ENCODE measurements at regions not wholly inside any gene's neighbourhood (a gene's known extent, or its start where the extent isn't known, plus 50 kb on each side); places are given as distances from the start of the nearest gene placed in this dataset.

DNA sequence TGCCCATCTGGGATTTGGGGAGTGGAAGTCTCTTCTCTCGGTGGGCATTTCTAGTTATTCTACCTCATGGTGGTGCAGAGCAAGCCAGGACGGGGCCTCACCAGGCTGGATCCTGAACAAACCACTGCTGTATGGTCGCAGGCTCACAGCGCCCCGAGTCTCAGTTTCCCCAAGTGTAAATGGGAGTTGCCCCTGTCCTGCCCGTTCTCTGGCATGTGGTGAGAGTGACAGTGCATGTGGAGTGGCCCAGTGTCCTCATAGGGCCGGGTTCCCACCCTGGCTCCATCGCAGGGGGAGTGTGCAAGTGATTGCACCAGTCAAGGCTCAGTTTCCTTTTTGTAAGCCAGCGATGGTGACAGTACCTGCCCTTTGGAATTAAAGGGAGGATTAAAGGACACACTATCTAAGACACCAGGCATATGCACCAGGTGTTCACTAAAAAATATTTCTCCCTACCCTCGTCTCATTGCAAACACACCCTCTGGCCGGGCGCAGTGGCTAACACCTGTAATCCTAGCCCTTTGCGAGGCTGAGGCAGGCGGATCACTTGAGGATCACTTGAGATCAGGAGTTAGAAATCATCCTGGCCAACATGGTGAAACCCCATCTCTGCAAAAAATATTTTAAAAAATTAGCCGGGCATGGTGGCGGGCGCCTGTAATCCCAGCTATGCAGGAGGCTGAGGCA is 173.3 kb upstream of the MYCN start:
- TF ChIP-seq EP300 (IDR thresholded peaks at IDR 0.05) (no peak), POLR2AphosphoS5 (IDR thresholded peaks at IDR 0.05) (no peak), POLR2A (IDR thresholded peaks at IDR 0.05; ENCODE audit: low read depth) (no peak)
- TF ChIP-seq, protein P1, sequence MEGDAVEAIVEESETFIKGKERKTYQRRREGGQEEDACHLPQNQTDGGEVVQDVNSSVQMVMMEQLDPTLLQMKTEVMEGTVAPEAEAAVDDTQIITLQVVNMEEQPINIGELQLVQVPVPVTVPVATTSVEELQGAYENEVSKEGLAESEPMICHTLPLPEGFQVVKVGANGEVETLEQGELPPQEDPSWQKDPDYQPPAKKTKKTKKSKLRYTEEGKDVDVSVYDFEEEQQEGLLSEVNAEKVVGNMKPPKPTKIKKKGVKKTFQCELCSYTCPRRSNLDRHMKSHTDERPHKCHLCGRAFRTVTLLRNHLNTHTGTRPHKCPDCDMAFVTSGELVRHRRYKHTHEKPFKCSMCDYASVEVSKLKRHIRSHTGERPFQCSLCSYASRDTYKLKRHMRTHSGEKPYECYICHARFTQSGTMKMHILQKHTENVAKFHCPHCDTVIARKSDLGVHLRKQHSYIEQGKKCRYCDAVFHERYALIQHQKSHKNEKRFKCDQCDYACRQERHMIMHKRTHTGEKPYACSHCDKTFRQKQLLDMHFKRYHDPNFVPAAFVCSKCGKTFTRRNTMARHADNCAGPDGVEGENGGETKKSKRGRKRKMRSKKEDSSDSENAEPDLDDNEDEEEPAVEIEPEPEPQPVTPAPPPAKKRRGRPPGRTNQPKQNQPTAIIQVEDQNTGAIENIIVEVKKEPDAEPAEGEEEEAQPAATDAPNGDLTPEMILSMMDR (IDR thresholded peaks at IDR 0.05), result no peak
- H3K4me1 ChIP-seq, result no peaks in the 10 kb centered on the region
- no peak for DNase-seq (ENCODE audit: extremely low spot score)
- H3K9me3 ChIP-seq, result no peaks in the 10 kb centered on the region
- no peaks in the 10 kb centered on the region for H3K36me3 ChIP-seq
- no peak overlapping the region for H3K4me3 ChIP-seq
- intact Hi-C loops (cut with DNase I), result no loop called here
- no peak overlapping the region for H3K27ac ChIP-seq (replicated peaks in 1 of 4)
- 86% methylated on average over 16 of the region's 17 CpGs for WGBS
- no peaks in the 10 kb centered on the region for H3K27me3 ChIP-seq

DNA sequence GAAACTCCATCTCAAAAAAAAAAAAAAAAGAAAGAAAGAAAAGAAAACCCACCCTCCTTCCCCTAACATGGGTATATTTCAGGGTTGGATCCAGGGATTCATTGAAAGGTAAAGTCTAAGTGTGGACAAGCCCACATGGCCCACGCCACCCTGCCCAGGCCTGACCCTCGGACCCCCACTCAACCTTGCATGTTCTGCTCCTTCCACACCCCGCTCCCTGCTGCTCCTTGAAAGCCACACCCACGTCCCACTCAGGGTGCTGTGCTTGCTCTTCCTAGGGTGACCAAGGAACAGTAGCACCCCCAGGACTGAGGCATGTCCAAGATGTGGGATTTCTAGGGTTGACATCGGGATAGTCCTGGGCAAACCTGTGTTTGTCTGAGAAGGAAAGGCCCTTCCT is 172.7 kb upstream of the MYCN start:
- 85% methylated on average over 5 of the region's 5 CpGs for WGBS
- no peak for DNase-seq (ENCODE audit: extremely low spot score)
- no peaks in the 10 kb centered on the region for H3K36me3 ChIP-seq

DNA sequence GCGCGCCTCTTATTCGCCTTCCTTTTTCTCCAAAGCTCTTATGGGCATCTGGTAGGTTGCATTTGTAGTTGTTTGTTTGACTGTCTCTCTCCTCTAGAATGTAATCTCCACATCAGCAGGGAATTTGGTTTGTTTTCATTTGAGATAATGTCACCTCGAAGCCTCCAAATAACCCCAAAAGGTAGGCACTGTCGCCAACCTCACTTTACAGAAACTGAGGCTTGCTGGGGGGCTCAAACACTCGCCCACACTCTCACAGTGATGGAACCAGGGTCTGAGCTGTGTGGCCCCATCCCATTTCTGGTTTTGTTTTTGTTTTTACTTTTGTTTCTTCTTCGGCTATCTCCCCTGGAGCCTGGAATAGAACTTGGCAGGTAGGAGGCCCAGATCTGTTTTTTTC is 172.2 kb upstream of the MYCN start:
- Histone ChIP-seq H3K9me3 (no peaks in the 10 kb centered on the region), H3K4me1 (no peaks in the 10 kb centered on the region), H3K27me3 (no peaks in the 10 kb centered on the region), H3K4me3 (no peak overlapping the region), H3K27ac (replicated peaks in 1 of 4) (no peak overlapping the region), H3K36me3 (no peaks in the 10 kb centered on the region)
- intact Hi-C loops (cut with DNase I), result no loop called here
- no peak for DNase-seq (ENCODE audit: extremely low spot score)
- WGBS, result 91% methylated on average over 7 of the region's 7 CpGs
- TF ChIP-seq POLR2A (IDR thresholded peaks at IDR 0.05; ENCODE audit: low read depth) (no peak), EP300 (IDR thresholded peaks at IDR 0.05) (no peak), POLR2AphosphoS5 (IDR thresholded peaks at IDR 0.05) (no peak)
- TF ChIP-seq, protein P1 (IDR thresholded peaks at IDR 0.05), result no peak

More for the DNA sequence above, 172.7 kb upstream of the MYCN start:
- H3K27me3 ChIP-seq, result no peaks in the 10 kb centered on the region
- no peak overlapping the region for H3K27ac ChIP-seq (replicated peaks in 1 of 4)
- no peaks in the 10 kb centered on the region for H3K9me3 ChIP-seq
- intact Hi-C loops (cut with DNase I), result no loop called here
- no peak overlapping the region for H3K4me3 ChIP-seq
- TF ChIP-seq, protein P1 (IDR thresholded peaks at IDR 0.05), result no peak
- TF ChIP-seq EP300 (IDR thresholded peaks at IDR 0.05) (no peak), POLR2AphosphoS5 (IDR thresholded peaks at IDR 0.05) (no peak), POLR2A (IDR thresholded peaks at IDR 0.05; ENCODE audit: low read depth) (no peak)
- H3K4me1 ChIP-seq, result no peaks in the 10 kb centered on the region

DNA sequence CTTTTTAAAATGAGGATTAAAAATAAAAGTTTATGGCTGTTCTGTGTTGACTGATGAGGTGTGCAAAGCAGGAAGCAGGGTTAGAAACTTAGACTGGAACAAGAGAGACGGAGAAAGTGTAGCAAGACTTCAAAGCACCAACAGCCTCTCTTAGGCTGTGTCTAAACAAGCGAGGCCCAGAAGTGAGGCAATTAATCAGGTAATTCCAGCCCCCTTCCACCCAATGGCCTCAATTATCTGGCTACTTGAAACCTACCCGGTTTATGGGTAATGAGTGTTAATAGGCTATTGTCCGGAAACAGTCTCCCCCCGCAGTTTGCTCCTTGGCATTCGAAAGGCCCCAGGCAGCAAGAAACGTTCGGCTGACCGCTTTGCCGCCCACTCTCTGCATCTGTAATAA is 171.7 kb upstream of the MYCN start:
- Histone ChIP-seq H3K27ac (replicated peaks in 1 of 4) (no peak overlapping the region), H3K27me3 (no peaks in the 10 kb centered on the region), H3K4me1 (no peaks in the 10 kb centered on the region), H3K9me3 (no peaks in the 10 kb centered on the region), H3K36me3 (no peaks in the 10 kb centered on the region), H3K4me3 (no peak overlapping the region)
- no peak for DNase-seq (ENCODE audit: extremely low spot score)
- TF ChIP-seq POLR2AphosphoS5 (IDR thresholded peaks at IDR 0.05) (no peak), EP300 (IDR thresholded peaks at IDR 0.05) (no peak), POLR2A (IDR thresholded peaks at IDR 0.05; ENCODE audit: low read depth) (no peak)
- TF ChIP-seq, protein P1 (IDR thresholded peaks at IDR 0.05), result no peak
- intact Hi-C loops (cut with DNase I), result no loop called here
- 83% methylated on average over 10 of the region's 10 CpGs for WGBS

DNA sequence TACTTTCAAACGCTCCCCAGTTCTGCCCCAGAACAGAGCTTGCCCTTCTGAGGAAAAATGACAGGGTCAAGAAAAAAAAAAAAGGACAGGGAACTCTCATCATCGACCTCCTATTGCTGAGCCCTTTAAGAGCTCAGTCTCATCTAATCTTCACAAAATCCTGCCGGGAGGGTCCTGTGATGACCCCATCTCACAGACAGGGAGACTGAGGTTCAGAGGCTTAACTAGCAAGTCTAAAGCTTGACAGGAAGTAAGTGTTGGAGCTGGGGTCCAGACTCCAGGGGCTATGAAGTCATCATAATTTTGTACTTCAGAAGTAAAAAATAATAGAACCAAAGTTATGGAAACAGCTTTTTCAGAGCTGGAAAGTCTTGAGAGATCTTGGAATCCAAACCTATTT is 171.1 kb upstream of the MYCN start:
- Histone ChIP-seq H3K4me1 (no peaks in the 10 kb centered on the region), H3K4me3 (no peak overlapping the region), H3K27ac (replicated peaks in 1 of 4) (no peak overlapping the region), H3K27me3 (no peaks in the 10 kb centered on the region), H3K9me3 (no peaks in the 10 kb centered on the region), H3K36me3 (no peaks in the 10 kb centered on the region)
- intact Hi-C loops (cut with DNase I), result no loop called here
- no peak for DNase-seq (ENCODE audit: extremely low spot score)
- WGBS, result 77% methylated on average over 3 of the region's 3 CpGs
- TF ChIP-seq, protein P1 (IDR thresholded peaks at IDR 0.05), result no peak
- TF ChIP-seq POLR2AphosphoS5 (IDR thresholded peaks at IDR 0.05) (no peak), POLR2A (IDR thresholded peaks at IDR 0.05; ENCODE audit: low read depth) (no peak), EP300 (IDR thresholded peaks at IDR 0.05) (no peak)

Measured in esophagus muscularis mucosa (tissue), 4 donors.